ENCODE measurements at regions not wholly inside any gene's neighbourhood (a gene's known extent, or its start where the extent isn't known, plus 50 kb on each side); places are given as distances from the start of the nearest gene placed in this dataset.
A peak's percentile ranks its signal among the peaks of the same experiment; 100 is the strongest.
"Not testable (repeated sequence)": the region's sequence is repeated elsewhere in the genome, so short reads cannot be mapped to it uniquely, and the experiment has no call there.

- no peak for DNase-seq (ENCODE audit: extremely low read depth in 1 of 11, low read depth in 9 of 11, low spot score in 4 of 11)
Observed at GRCh38 chr16:64358291-64358690, 763.6 kb downstream of the CDH11 start.

GRCh38 chr16:64356267-64356666 is 765.6 kb downstream of the CDH11 start:
- peak in 3 of 11 donors; percentile 3 to 28 (median 8) for DNase-seq (ENCODE audit: extremely low read depth in 1 of 11, low read depth in 9 of 11, low spot score in 4 of 11)

- DNase-seq (ENCODE audit: extremely low read depth in 1 of 11, low read depth in 9 of 11, low spot score in 4 of 11), result no peak
Observed at GRCh38 chr16:64352246-64352645, 769.6 kb downstream of the CDH11 start.

GRCh38 chr16:64351121-64351520 is 770.7 kb downstream of the CDH11 start:
- no peak for DNase-seq (ENCODE audit: extremely low read depth in 1 of 11, low read depth in 9 of 11, low spot score in 4 of 11)

- DNase-seq (ENCODE audit: extremely low read depth in 1 of 11, low read depth in 9 of 11, low spot score in 4 of 11), result no peak
Observed at GRCh38 chr16:64346080-64346479, 775.8 kb downstream of the CDH11 start.

GRCh38 chr16:64345142-64345541 is 776.7 kb downstream of the CDH11 start:
- DNase-seq (ENCODE audit: extremely low read depth in 1 of 11, low read depth in 9 of 11, low spot score in 4 of 11), result no peak

GRCh38 chr16:64343820-64344443 is 777.9 kb downstream of the CDH11 start:
- DNase-seq (ENCODE audit: extremely low read depth in 1 of 11, low read depth in 9 of 11, low spot score in 4 of 11), result not testable (repeated sequence)

- no peak for DNase-seq (ENCODE audit: extremely low read depth in 1 of 11, low read depth in 9 of 11, low spot score in 4 of 11)
Observed at GRCh38 chr16:64343061-64343819, 778.6 kb downstream of the CDH11 start.

GRCh38 chr16:64341336-64341735 is 780.5 kb downstream of the CDH11 start:
- not testable (repeated sequence) for DNase-seq (ENCODE audit: extremely low read depth in 1 of 11, low read depth in 9 of 11, low spot score in 4 of 11)

- no peak for DNase-seq (ENCODE audit: extremely low read depth in 1 of 11, low read depth in 9 of 11, low spot score in 4 of 11)
Observed at GRCh38 chr16:64339052-64339770, 782.7 kb downstream of the CDH11 start.

GRCh38 chr16:64321881-64322280 is 800.0 kb downstream of the CDH11 start:
- no peak for DNase-seq (ENCODE audit: extremely low read depth in 1 of 11, low read depth in 9 of 11, low spot score in 4 of 11)

GRCh38 chr16:64321066-64321465 is 800.8 kb downstream of the CDH11 start:
- no peak for DNase-seq (ENCODE audit: extremely low read depth in 1 of 11, low read depth in 9 of 11, low spot score in 4 of 11)

- DNase-seq (ENCODE audit: extremely low read depth in 1 of 11, low read depth in 9 of 11, low spot score in 4 of 11), result no peak
Observed at GRCh38 chr16:64317601-64318000, 804.3 kb downstream of the CDH11 start.

- DNase-seq (ENCODE audit: extremely low read depth in 1 of 11, low read depth in 9 of 11, low spot score in 4 of 11), result no peak
Observed at GRCh38 chr16:64313726-64314125, 808.1 kb downstream of the CDH11 start.

- no peak for DNase-seq (ENCODE audit: extremely low read depth in 1 of 11, low read depth in 9 of 11, low spot score in 4 of 11)
Observed at GRCh38 chr16:64312980-64313379, 808.9 kb downstream of the CDH11 start.

- no peak for DNase-seq (ENCODE audit: extremely low read depth in 1 of 11, low read depth in 9 of 11, low spot score in 4 of 11)
Observed at GRCh38 chr16:64312292-64312691, 809.6 kb downstream of the CDH11 start.

GRCh38 chr16:64311241-64311640 is 810.6 kb downstream of the CDH11 start:
- no peak for DNase-seq (ENCODE audit: extremely low read depth in 1 of 11, low read depth in 9 of 11, low spot score in 4 of 11)

- no peak for DNase-seq (ENCODE audit: extremely low read depth in 1 of 11, low read depth in 9 of 11, low spot score in 4 of 11)
Observed at GRCh38 chr16:64309398-64310110, 812.3 kb downstream of the CDH11 start.

GRCh38 chr16:64308721-64309120 is 813.1 kb downstream of the CDH11 start:
- DNase-seq (ENCODE audit: extremely low read depth in 1 of 11, low read depth in 9 of 11, low spot score in 4 of 11), result no peak

- no peak for DNase-seq (ENCODE audit: extremely low read depth in 1 of 11, low read depth in 9 of 11, low spot score in 4 of 11)
Observed at GRCh38 chr16:64307431-64307830, 814.4 kb downstream of the CDH11 start.
